NCI-H128 (cell line): ENCODE measurements at regions not wholly inside any gene's neighbourhood (a gene's known extent, or its start where the extent isn't known, plus 50 kb on each side); places are given as distances from the start of the nearest gene placed in this dataset.
"Not testable (repeated sequence)": the region's sequence is repeated elsewhere in the genome, so short reads cannot be mapped to it uniquely, and the experiment has no call there.

Experiments
- DNase-seq: peaks from one replicate; lab custom pipeline; 2025; ENCODE audit not compliant: unreplicated experiment; lab: John Stamatoyannopoulos, UW

- DNase-seq = not testable (repeated sequence)
These were observed 765.4 kb downstream of the TAF11L14 start for GRCh38 chr5:18399461-18400327.

GRCh38 chr5:18403141-18403540, 768.9 kb downstream of the TAF11L14 start:
- DNase-seq = no peak

- no peak for DNase-seq
These were observed 769.7 kb downstream of the TAF11L14 start for GRCh38 chr5:18403941-18404438.

- no peak for DNase-seq
These were observed 786.5 kb downstream of the TAF11L14 start for GRCh38 chr5:18420711-18421110.

- DNase-seq = peak; percentile 36
These were observed 799.1 kb downstream of the TAF11L14 start for GRCh38 chr5:18433336-18433735.

- DNase-seq = no peak
These were observed 803.9 kb downstream of the TAF11L14 start for GRCh38 chr5:18438126-18438525.

- DNase-seq = no peak
These were observed 821.3 kb downstream of the TAF11L14 start for GRCh38 chr5:18455521-18455920.

- no peak for DNase-seq
These were observed 823.0 kb downstream of the TAF11L14 start for GRCh38 chr5:18457255-18457654.

GRCh38 chr5:18461766-18462165, 827.5 kb downstream of the TAF11L14 start:
- DNase-seq = no peak

GRCh38 chr5:18465833-18466681, 831.8 kb downstream of the TAF11L14 start:
- DNase-seq = peak; percentile 62

- DNase-seq = no peak
These were observed 832.5 kb downstream of the TAF11L14 start for GRCh38 chr5:18466731-18467130.

GRCh38 chr5:18471791-18472190, 837.5 kb downstream of the TAF11L14 start:
- DNase-seq = not testable (repeated sequence)

- DNase-seq = no peak
These were observed 849.2 kb downstream of the TAF11L14 start for GRCh38 chr5:18483451-18483850.

GRCh38 chr5:18487928-18488480, 853.7 kb downstream of the TAF11L14 start:
- peak; percentile 10 for DNase-seq

- no peak for DNase-seq
These were observed 855.4 kb downstream of the TAF11L14 start for GRCh38 chr5:18489703-18490102.

- no peak for DNase-seq
These were observed 857.1 kb downstream of the TAF11L14 start for GRCh38 chr5:18491349-18491748.

- no peak for DNase-seq
These were observed 860.9 kb downstream of the TAF11L14 start for GRCh38 chr5:18495157-18495556.

- DNase-seq = no peak
These were observed 861.8 kb downstream of the TAF11L14 start for GRCh38 chr5:18496041-18496440.

GRCh38 chr5:18497089-18497488, 862.8 kb downstream of the TAF11L14 start:
- no peak for DNase-seq

- no peak for DNase-seq
These were observed 869.6 kb downstream of the TAF11L14 start for GRCh38 chr5:18503797-18504328.

- no peak for DNase-seq
These were observed 872.9 kb downstream of the TAF11L14 start for GRCh38 chr5:18507114-18507513.
